HCT116 (cell line): ENCODE measurements at regions not wholly inside any gene's neighbourhood (a gene's known extent, or its start where the extent isn't known, plus 50 kb on each side); places are given as distances from the start of the nearest gene placed in this dataset.

Experiments used
- ATAC-seq: fragments of 200-7000 bp; cut with Tn5 transposase; 2 replicates; pipeline ENCODE4 v1.9.1; 2020; ENCODE audit warnings: mild to moderate bottlenecking, moderate library complexity
- BruUV-seq: library from RNA; stranded (reverse); fragments of 400-500 nt; replicated peaks from 2 replicates; lab custom pipeline; 2021; lab: Mats Ljungman, UMichigan
- CTCF ChIA-PET: fragments of 300-600 bp; sonication (Branson Sonifier 250); formaldehyde crosslinking; loops from one replicate; lab custom pipeline; 2021; ENCODE audit warnings: antibody characterized with exemption; lab: Charles Lee
- POLR2A ChIA-PET: fragments of 300-600, 350-600 bp; sonication (Branson Sonifier 250); formaldehyde crosslinking; loops from one replicate; lab custom pipeline; 2021; ENCODE audit warnings: antibody characterized with exemption; lab: Charles Lee
- RAD21 ChIA-PET, 2 experiments: fragments of 300-600 bp; sonication (Branson Sonifier 250); formaldehyde crosslinking; loops; one replicate each; lab custom pipeline; 2023; ENCODE audit warnings: low total read pairs in 2 of 2; ENCODE audit not compliant: uncharacterized antibody in 2 of 2, unreplicated experiment in 2 of 2, low non-redundant PET in 1 of 2; lab: Charles Lee
- DNase-seq: peaks from one replicate; pipeline ENCODE4 v3.0.0-alpha.2; 2010; ENCODE audit warnings: low read depth, low spot score
- H2AFZ ChIP-seq: fragments of 200-600 bp; shearing (Covaris generic), sonication (generic); 2 replicates; pipeline ENCODE4 v1.6.1; 2017; ENCODE audit warnings: low read depth, mixed run types, mixed read lengths, antibody characterized with exemption, low read length; ENCODE audit not compliant: poor library complexity, severe bottlenecking
- H3K27ac ChIP-seq: 2 replicates; pipeline ENCODE4 v1.5.1; 2012; ENCODE audit warnings: low read depth, low read length
- H3K27me3 ChIP-seq: fragments of 200-600 bp; sonication (generic); 2 replicates; pipeline ENCODE4 v1.6.1; 2016; ENCODE audit warnings: mixed run types, low read length, mixed read lengths; ENCODE audit not compliant: insufficient read depth
- H3K36me3 ChIP-seq, 2 experiments: fragments of 200-500 bp in 1 of 2; fragments of 200-600 bp in 1 of 2; sonication (Bioruptor generic) in 1 of 2; sonication (generic) in 1 of 2; 2 replicates each; pipeline versions ENCODE4 v1.5.1 to v1.6.1; 2014 to 2016; ENCODE audit warnings: low read length in 2 of 2, inconsistent platforms in 1 of 2, mixed read lengths in 1 of 2, mixed run types in 1 of 2; ENCODE audit not compliant: insufficient read depth in 2 of 2, control insufficient read depth in 1 of 2
- H3K4me1 ChIP-seq, 2 experiments: fragments of 200-600 bp in 1 of 2; sonication (generic) in 1 of 2; 2 replicates each; pipeline versions ENCODE4 v1.5.1 to v1.6.1; 2012 to 2017; ENCODE audit warnings: low read length in 2 of 2, inconsistent platforms in 1 of 2, mild to moderate bottlenecking in 1 of 2, mixed read lengths in 1 of 2, mixed run types in 1 of 2, moderate library complexity in 1 of 2; ENCODE audit not compliant: insufficient read depth in 2 of 2, control insufficient read depth in 1 of 2
- H3K4me2 ChIP-seq: fragments of 200-600 bp; sonication (generic); 2 replicates; pipeline ENCODE4 v1.6.1; 2017; ENCODE audit warnings: mixed run types, low read length, mixed read lengths
- H3K4me3 ChIP-seq, 2 experiments: fragments of 200-600 bp in 1 of 2; sonication (generic) in 1 of 2; replicated peaks in 1 of 2; 2 replicates each; pipeline ENCODE4 v1.5.1; 2011 to 2016; ENCODE audit warnings: low read length in 2 of 2, control low read depth in 1 of 2, low read depth in 1 of 2, mild to moderate bottlenecking in 1 of 2, mixed read lengths in 1 of 2, mixed run types in 1 of 2
- H3K79me2 ChIP-seq: fragments of 200-600 bp; sonication (generic); 2 replicates; pipeline ENCODE4 v1.6.1; 2017; ENCODE audit warnings: mild to moderate bottlenecking, mixed run types, low read length, moderate library complexity, mixed read lengths; ENCODE audit not compliant: insufficient read depth
- H3K9ac ChIP-seq: fragments of 200-600 bp; sonication (generic); 2 replicates; pipeline ENCODE4 v1.6.1; 2016; ENCODE audit warnings: low read length, mixed read lengths
- H3K9me2 ChIP-seq: fragments of 200-600 bp; sonication (generic), shearing (Covaris generic); 2 replicates; pipeline ENCODE4 v1.6.1; 2017; ENCODE audit warnings: mixed run types, mild to moderate bottlenecking, moderate library complexity; ENCODE audit not compliant: insufficient read depth
- H3K9me3 ChIP-seq, 2 experiments: fragments of 200-500 bp in 1 of 2; fragments of 200-600 bp in 1 of 2; sonication (Bioruptor generic) in 1 of 2; sonication (generic) in 1 of 2; 2 replicates each; pipeline ENCODE4 v1.6.1; 2014 to 2017; ENCODE audit warnings: low read length in 2 of 2, mixed read lengths in 2 of 2, inconsistent platforms in 1 of 2, low read depth in 1 of 2, mild to moderate bottlenecking in 1 of 2, mixed run types in 1 of 2, moderate library complexity in 1 of 2; ENCODE audit not compliant: control insufficient read depth in 1 of 2, insufficient read depth in 1 of 2
- H4K20me1 ChIP-seq: fragments of 200-600 bp; sonication (generic), shearing (Covaris generic); 2 replicates; pipeline ENCODE4 v1.6.1; 2017; ENCODE audit warnings: mixed run types, mild to moderate bottlenecking, moderate library complexity; ENCODE audit not compliant: insufficient read depth
- CEBPB ChIP-seq: IDR thresholded peaks from 2 replicates; pipeline ENCODE4 v1.6.1; 2012; ENCODE audit warnings: low read depth
- EZH2 ChIP-seq: fragments of 200-600 bp; sonication (generic); IDR thresholded peaks from 2 replicates; pipeline ENCODE4 v1.6.1; 2017; ENCODE audit warnings: antibody characterized with exemption, mixed run types
- FOSL1 ChIP-seq: IDR thresholded peaks from 2 replicates; pipeline ENCODE4 v1.6.1; 2012; ENCODE audit warnings: low read depth
- JUND ChIP-seq: IDR thresholded peaks from 2 replicates; pipeline ENCODE4 v1.6.1; 2012
- POLR2A ChIP-seq: IDR thresholded peaks from 2 replicates; pipeline ENCODE4 v1.7.0; 2011; ENCODE audit warnings: borderline replicate concordance; ENCODE audit not compliant: insufficient read depth, insufficient read length; ENCODE audit errors: extremely low read depth
- RAD21 ChIP-seq: IDR thresholded peaks from 2 replicates; pipeline ENCODE4 v1.6.1; 2012; ENCODE audit warnings: low read depth, mild to moderate bottlenecking
- SRF ChIP-seq: IDR thresholded peaks from 2 replicates; pipeline ENCODE4 v1.6.1; 2012; ENCODE audit warnings: low read depth
- TCF7L2 ChIP-seq: IDR thresholded peaks from 2 replicates; pipeline ENCODE4 v1.7.0; 2011; ENCODE audit warnings: borderline replicate concordance, inconsistent platforms; ENCODE audit not compliant: insufficient read depth, insufficient read length; ENCODE audit errors: extremely low read depth
- YY1 ChIP-seq: IDR thresholded peaks from 2 replicates; pipeline ENCODE4 v1.6.1; 2011; ENCODE audit warnings: low read length, low read depth, moderate library complexity, mild to moderate bottlenecking; ENCODE audit not compliant: insufficient replicate concordance; ENCODE audit errors: extremely low read depth
- ZFX ChIP-seq: fragments of 450-650 bp; IDR thresholded peaks from 2 replicates; pipeline ENCODE4 v1.6.1; 2017
- intact Hi-C: fragments of 100-400 bp; cut with micrococcal nuclease; formaldehyde crosslinking; loops from 2 replicates; pipeline ENCODE4 v1.10.0; 2022
- TF ChIP-seq, protein P1 (sequence below): IDR thresholded peaks from 2 replicates; pipeline ENCODE4 v1.6.1; 2011; ENCODE audit warnings: mild to moderate bottlenecking, low read length, moderate library complexity; ENCODE audit not compliant: insufficient replicate concordance; ENCODE audit errors: extremely low read depth
- TF ChIP-seq, protein P2 (sequence below), 3 experiments: fragments of 200-600 bp in 1 of 3; sonication (generic) in 1 of 3; IDR thresholded peaks in 2 of 3; conservative IDR thresholded peaks in 1 of 3; 2 replicates each; pipeline ENCODE4 v1.5.1; 2012 to 2017; ENCODE audit warnings: low read depth in 2 of 3, low read length in 2 of 3, antibody characterized with exemption in 1 of 3, borderline replicate concordance in 1 of 3, control low read depth in 1 of 3, mild to moderate bottlenecking in 1 of 3, mixed read lengths in 1 of 3, mixed run types in 1 of 3, moderate library complexity in 1 of 3; ENCODE audit not compliant: insufficient read depth in 1 of 3
- TF ChIP-seq, protein P3 (sequence below): IDR thresholded peaks from 2 replicates; pipeline ENCODE4 v1.6.1; 2012
- TF ChIP-seq, protein P4 (sequence below): IDR thresholded peaks from 2 replicates; pipeline ENCODE4 v1.6.1; 2012; ENCODE audit warnings: low read depth

DNA sequence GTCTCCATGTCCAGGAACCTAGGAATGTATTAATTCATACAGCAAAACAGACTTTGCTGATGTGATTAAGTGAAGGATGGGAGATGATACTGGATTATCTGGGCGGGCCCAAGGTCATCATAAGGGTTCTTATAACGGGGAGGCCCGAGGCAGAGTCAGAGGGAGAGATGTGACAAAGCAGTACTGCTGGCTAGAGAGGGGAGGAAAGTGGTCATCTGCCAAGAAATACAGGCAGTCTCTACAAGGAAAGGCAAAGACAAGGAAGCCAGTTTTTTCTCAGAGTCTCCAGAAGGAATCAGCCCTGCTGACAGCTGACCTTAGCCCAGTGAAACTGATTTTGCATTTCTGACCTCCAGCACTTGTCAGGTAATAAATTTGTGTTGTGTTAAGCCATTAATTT is 66.2 kb upstream of the CORO2B start:
- no peaks in the 10 kb centered on the region for H3K27me3 ChIP-seq
- intact Hi-C loops: no loop called here
- ChIA-PET RAD21 (no interaction called here), POLR2A (no interaction called here), CTCF (no interaction called here)
- no peaks in the 10 kb centered on the region for H3K9me2 ChIP-seq
- no peaks in the 10 kb centered on the region for H3K4me1 ChIP-seq
- no peak overlapping the region for H3K27ac ChIP-seq
- no peaks in the 10 kb centered on the region for H3K36me3 ChIP-seq
- TF ChIP-seq, protein P1, sequence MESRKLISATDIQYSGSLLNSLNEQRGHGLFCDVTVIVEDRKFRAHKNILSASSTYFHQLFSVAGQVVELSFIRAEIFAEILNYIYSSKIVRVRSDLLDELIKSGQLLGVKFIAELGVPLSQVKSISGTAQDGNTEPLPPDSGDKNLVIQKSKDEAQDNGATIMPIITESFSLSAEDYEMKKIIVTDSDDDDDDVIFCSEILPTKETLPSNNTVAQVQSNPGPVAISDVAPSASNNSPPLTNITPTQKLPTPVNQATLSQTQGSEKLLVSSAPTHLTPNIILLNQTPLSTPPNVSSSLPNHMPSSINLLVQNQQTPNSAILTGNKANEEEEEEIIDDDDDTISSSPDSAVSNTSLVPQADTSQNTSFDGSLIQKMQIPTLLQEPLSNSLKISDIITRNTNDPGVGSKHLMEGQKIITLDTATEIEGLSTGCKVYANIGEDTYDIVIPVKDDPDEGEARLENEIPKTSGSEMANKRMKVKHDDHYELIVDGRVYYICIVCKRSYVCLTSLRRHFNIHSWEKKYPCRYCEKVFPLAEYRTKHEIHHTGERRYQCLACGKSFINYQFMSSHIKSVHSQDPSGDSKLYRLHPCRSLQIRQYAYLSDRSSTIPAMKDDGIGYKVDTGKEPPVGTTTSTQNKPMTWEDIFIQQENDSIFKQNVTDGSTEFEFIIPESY: no peak
- TF ChIP-seq ZFX (no peak), JUND (no peak), SRF (no peak), CEBPB (no peak), POLR2A (no peak), YY1 (no peak), RAD21 (no peak), FOSL1 (no peak), EZH2 (no peak), TCF7L2 (no peak)
- TF ChIP-seq, protein P2, sequence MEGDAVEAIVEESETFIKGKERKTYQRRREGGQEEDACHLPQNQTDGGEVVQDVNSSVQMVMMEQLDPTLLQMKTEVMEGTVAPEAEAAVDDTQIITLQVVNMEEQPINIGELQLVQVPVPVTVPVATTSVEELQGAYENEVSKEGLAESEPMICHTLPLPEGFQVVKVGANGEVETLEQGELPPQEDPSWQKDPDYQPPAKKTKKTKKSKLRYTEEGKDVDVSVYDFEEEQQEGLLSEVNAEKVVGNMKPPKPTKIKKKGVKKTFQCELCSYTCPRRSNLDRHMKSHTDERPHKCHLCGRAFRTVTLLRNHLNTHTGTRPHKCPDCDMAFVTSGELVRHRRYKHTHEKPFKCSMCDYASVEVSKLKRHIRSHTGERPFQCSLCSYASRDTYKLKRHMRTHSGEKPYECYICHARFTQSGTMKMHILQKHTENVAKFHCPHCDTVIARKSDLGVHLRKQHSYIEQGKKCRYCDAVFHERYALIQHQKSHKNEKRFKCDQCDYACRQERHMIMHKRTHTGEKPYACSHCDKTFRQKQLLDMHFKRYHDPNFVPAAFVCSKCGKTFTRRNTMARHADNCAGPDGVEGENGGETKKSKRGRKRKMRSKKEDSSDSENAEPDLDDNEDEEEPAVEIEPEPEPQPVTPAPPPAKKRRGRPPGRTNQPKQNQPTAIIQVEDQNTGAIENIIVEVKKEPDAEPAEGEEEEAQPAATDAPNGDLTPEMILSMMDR (IDR thresholded peaks at IDR 0.05 in 2 of 3, conservative IDR thresholded peaks at IDR 0.05 in 1 of 3; ENCODE audit: borderline replicate concordance in 1 of 3, insufficient read depth in 1 of 3, low read depth in 2 of 3, low read length in 2 of 3): no peak
- TF ChIP-seq, protein P3, sequence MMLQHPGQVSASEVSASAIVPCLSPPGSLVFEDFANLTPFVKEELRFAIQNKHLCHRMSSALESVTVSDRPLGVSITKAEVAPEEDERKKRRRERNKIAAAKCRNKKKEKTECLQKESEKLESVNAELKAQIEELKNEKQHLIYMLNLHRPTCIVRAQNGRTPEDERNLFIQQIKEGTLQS: no peak
- TF ChIP-seq, protein P4, sequence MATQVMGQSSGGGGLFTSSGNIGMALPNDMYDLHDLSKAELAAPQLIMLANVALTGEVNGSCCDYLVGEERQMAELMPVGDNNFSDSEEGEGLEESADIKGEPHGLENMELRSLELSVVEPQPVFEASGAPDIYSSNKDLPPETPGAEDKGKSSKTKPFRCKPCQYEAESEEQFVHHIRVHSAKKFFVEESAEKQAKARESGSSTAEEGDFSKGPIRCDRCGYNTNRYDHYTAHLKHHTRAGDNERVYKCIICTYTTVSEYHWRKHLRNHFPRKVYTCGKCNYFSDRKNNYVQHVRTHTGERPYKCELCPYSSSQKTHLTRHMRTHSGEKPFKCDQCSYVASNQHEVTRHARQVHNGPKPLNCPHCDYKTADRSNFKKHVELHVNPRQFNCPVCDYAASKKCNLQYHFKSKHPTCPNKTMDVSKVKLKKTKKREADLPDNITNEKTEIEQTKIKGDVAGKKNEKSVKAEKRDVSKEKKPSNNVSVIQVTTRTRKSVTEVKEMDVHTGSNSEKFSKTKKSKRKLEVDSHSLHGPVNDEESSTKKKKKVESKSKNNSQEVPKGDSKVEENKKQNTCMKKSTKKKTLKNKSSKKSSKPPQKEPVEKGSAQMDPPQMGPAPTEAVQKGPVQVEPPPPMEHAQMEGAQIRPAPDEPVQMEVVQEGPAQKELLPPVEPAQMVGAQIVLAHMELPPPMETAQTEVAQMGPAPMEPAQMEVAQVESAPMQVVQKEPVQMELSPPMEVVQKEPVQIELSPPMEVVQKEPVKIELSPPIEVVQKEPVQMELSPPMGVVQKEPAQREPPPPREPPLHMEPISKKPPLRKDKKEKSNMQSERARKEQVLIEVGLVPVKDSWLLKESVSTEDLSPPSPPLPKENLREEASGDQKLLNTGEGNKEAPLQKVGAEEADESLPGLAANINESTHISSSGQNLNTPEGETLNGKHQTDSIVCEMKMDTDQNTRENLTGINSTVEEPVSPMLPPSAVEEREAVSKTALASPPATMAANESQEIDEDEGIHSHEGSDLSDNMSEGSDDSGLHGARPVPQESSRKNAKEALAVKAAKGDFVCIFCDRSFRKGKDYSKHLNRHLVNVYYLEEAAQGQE: no peak
- H3K9me3 ChIP-seq: no peaks in the 10 kb centered on the region
- BruUV-seq: no TSS peak
- H3K9ac ChIP-seq: no peak overlapping the region
- no peaks in the 10 kb centered on the region for H3K79me2 ChIP-seq
- H4K20me1 ChIP-seq: no peaks in the 10 kb centered on the region
- DNase-seq: no peak
- H3K4me3 ChIP-seq: no peak overlapping the region
- no peak overlapping the region for H3K4me2 ChIP-seq
- H2AFZ ChIP-seq: no peak overlapping the region
- ATAC-seq: no peak
